HG02678 (cell line): ENCODE measurements at regions not wholly inside any gene's neighbourhood (a gene's known extent, or its start where the extent isn't known, plus 50 kb on each side); places are given as distances from the start of the nearest gene placed in this dataset.

Source experiments
- ATAC-seq: cut with Tn5 transposase; IDR thresholded peaks from one replicate; pipeline ENCODE4 v1.9.1; 2021; ENCODE audit warnings: mild to moderate bottlenecking, moderate library complexity; ENCODE audit not compliant: unreplicated experiment

DNA sequence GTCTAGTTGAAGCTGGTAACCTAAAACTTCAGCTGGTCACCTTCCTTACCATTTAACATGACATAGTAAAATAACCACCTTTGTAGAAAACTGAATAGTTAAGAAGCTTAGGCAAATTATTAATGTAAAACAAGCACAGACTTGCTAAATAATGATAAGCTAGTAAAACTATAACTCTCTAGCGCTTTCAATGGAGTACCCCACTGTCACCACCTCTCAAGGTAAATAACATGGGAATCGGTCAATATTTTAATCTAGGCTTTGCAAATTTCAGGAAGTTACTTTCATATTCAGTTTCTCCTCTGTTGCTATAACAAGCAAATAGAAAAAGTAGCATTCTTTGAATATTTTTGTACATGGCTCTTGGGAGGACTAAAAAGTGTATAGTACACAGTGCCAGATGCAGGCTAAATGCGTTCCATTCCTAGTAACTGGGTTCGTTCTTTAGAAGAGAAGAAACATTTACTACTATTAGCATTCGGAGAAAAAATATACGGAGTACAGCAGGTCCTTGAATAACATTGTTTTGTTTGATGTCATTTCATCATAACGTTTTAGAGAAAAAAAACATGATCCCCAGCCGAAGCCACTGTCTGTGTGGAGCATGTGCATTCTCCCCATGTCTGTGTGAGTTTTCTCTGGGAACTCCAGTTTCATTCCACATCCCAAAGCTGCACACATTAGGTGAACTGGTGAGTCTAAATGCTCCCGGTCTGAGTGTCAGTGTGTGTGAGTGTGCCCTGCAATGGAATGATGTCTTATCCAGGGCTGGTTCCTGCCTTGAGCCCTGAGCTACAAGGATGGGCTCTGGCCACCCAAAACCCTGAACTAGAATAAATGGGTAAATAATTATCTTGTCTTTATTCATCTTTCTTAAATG, 52.5 kb downstream of the EPRS1 start:
- ATAC-seq = no peak

DNA sequence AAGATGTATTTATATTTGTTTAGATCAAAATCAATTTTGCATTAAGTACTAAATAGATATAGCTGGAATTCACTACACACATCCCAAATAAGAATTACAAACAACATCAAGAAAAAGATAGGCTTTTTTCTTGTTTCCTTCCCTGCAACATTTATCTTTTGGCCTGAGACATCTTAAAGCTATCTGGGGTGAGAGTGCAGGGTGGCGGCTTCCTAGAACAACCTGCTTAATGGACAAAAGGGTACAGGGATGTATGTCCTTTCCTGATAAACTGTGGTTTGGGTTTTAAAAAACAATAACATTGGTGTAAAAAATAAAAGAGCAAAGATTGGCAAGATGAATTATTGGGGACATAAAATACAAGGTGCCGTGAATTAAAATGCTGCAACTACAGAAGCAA, 54.4 kb downstream of the EPRS1 start:
- ATAC-seq = no peak

DNA sequence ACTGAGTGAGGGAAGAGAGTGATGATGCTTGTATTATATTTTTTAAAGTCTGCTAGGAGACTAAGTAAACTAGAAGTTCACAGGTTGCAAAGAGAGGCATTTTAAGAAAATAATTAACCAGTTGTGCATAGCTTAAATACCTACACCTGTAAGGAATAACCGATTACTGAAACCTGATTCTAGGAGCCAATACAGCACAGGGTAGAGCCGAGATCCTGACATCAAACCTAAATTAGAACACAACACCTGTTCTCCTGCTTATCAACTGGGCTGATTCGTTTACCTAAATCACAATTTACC, 54.8 kb downstream of the EPRS1 start:
- ATAC-seq = no peak

DNA sequence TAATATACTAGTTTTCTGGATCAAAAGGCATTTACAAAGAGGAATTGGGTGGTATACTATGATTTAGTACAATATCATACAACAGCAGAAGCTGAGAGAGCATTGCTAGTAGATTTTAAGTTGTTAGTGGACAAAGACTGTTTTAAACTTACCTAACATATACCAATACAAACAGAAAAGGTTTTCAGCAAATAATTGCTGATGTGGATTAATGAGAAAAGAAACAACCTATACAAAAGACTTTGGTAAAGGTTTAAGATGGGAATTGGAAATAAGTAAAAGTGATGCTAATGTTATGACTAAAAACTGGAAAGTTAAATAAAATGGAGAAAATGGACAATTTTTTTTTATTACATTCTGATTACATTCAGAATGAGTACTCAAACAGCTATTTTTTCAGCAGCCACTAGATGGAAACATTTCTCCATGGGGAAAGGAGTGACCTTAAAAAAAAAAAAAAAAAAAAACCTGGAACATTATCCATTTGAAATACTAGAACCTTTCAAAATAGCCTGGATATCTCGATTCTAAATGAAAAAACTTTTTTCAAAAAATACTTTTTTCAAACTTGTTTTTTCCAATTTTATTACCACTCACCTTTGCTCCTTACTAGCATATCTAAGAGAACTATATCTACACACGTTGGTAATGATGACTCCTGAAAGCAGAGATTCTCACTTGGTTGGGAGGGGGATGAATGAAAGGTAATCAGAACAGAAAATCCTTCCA, 55.4 kb downstream of the EPRS1 start:
- ATAC-seq = no peak

DNA sequence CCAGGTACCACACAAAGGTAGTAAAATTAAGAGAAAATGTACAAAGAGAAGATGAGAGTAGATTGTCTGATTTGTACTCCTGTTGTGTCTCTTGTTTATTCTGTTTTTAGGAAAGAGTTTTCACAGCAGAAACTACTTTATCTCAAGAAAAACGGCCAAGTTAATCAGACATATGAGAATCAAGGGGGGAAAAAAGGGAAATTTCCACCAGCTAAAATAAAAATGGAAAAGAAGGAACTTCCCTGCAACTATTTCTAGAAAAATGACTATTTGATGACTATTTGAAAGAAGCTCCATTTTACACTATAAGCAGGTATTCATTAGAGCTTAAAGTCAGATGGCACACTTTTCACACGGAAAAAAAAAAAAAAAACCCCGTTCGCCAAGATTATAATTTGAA, 56.5 kb downstream of the EPRS1 start:
- no peak for ATAC-seq

DNA sequence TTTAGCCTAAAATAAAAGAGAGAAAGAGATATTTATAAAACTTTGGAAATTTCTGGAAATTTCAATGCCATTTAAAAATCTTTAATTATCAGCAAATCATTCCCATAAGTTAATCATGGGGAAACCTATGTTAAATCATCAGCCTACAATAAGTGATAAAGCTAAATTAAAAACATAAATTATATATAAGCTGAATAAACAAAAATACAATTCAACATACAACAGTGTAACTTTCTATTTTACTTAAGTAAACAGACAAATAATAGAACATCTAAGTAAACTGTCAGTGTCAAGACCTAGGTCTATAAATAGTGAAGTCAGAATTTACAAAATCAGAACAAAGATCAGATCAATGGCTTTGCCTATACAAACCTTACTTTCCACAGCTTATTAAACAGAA, 57.5 kb downstream of the EPRS1 start:
- no peak for ATAC-seq

DNA sequence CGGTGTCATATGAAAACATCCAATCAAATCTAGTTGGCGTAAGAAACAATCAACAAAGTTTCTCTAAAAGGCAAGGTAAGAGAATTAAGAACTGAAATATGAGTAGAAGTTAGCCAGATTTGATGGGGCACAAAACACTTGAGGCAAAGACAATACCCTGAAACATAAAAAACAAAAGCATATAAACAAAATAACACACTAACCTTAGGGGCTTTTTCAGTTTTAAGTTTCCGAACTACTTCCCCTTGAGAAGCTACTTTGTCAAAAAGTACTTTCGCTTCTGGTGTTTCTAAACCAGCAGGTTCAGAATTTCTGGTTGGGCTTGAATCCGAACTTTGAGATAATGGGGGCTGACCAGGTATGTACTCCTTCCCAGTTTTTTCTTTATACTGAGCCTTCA, 57.9 kb downstream of the EPRS1 start:
- peak; percentile 82 for ATAC-seq

DNA sequence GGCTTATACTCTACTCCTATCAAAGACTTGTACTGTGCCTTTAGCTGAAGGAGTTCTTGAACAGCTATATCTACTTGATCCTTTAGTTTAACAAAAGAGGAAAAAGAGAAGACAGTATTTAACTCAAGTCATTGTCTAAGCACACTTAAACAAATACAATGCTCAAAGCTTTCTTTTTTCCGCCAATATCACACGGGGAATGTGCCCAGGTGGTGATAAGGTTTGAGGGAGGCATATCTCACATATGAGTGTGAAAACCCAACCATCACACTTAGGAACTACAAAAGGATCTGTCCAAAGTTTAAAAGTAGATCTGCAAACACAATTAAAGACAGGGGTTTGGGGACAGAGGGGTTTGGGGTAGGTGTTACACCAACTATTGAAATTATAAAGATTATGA, 59.0 kb upstream of the SLC30A10 start:
- no peak for ATAC-seq

DNA sequence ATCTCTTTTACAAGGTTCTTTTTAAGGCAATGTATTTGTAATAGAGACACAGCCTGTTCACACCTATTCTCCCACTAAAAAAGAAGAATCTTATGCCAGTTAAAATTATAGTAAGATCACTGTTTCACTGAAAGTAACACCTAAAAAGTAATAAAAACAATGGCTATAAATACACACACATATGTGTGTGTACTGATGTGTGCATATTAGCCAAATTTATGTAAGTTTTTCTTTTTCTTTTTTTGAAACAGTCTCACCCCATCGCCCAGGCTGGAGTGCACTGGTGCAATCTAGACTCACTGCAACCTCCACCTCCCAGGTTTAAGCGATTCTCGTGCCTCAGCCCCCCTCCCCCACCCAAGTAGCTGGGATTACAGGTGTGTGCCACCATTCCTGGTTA, 56.8 kb upstream of the SLC30A10 start:
- no peak for ATAC-seq
